ENCODE measurements at regions not wholly inside any gene's neighbourhood (a gene's known extent, or its start where the extent isn't known, plus 50 kb on each side); places are given as distances from the start of the nearest gene placed in this dataset.

GRCh38 chr2:136212426-136213378 is 94.8 kb upstream of the CXCR4 start:
- Mint-ChIP-seq H3K4me1 (ENCODE audit: low read depth) (peaks cover 76% of the 10 kb centered on the region), H3K4me3 (no peak overlapping the region), H3K36me3 (ENCODE audit: low read depth) (peaks cover 10% of the 10 kb centered on the region), H3K27me3 (no peaks in the 10 kb centered on the region), H3K27ac (peak overlapping the region; percentile 23), H3K9me3 (peaks cover 12% of the 10 kb centered on the region)

GRCh38 chr2:136211701-136212100 is 93.8 kb upstream of the CXCR4 start:
- H3K36me3 Mint-ChIP-seq (ENCODE audit: low read depth) = peaks cover 10% of the 10 kb centered on the region

GRCh38 chr2:136210822-136211221 is 92.9 kb upstream of the CXCR4 start:
- no peaks in the 10 kb centered on the region for H3K27me3 Mint-ChIP-seq
- no peak overlapping the region for H3K4me3 Mint-ChIP-seq
- no peak overlapping the region for H3K27ac Mint-ChIP-seq
- H3K36me3 Mint-ChIP-seq (ENCODE audit: low read depth) = peaks cover 10% of the 10 kb centered on the region
- H3K4me1 Mint-ChIP-seq (ENCODE audit: low read depth) = peaks cover 85% of the 10 kb centered on the region
- peaks cover 12% of the 10 kb centered on the region for H3K9me3 Mint-ChIP-seq

More at GRCh38 chr2:136211701-136212100, 93.8 kb upstream of the CXCR4 start:
- Mint-ChIP-seq H3K27ac (no peak overlapping the region), H3K4me1 (ENCODE audit: low read depth) (peaks cover 77% of the 10 kb centered on the region), H3K9me3 (peaks cover 12% of the 10 kb centered on the region), H3K27me3 (no peaks in the 10 kb centered on the region), H3K4me3 (no peak overlapping the region)

GRCh38 chr2:136210455-136210805 is 92.5 kb upstream of the CXCR4 start:
- H3K27ac Mint-ChIP-seq = no peak overlapping the region
- no peak overlapping the region for H3K4me3 Mint-ChIP-seq
- peaks cover 89% of the 10 kb centered on the region for H3K4me1 Mint-ChIP-seq (ENCODE audit: low read depth)
- peaks cover 10% of the 10 kb centered on the region for H3K36me3 Mint-ChIP-seq (ENCODE audit: low read depth)
- peaks cover 12% of the 10 kb centered on the region for H3K9me3 Mint-ChIP-seq
- no peaks in the 10 kb centered on the region for H3K27me3 Mint-ChIP-seq

- H3K27ac Mint-ChIP-seq = peak overlapping the region; percentile 14
- peaks cover 10% of the 10 kb centered on the region for H3K36me3 Mint-ChIP-seq (ENCODE audit: low read depth)
- peaks cover 91% of the 10 kb centered on the region for H3K4me1 Mint-ChIP-seq (ENCODE audit: low read depth)
- no peaks in the 10 kb centered on the region for H3K27me3 Mint-ChIP-seq
- peaks cover 12% of the 10 kb centered on the region for H3K9me3 Mint-ChIP-seq
- no peak overlapping the region for H3K4me3 Mint-ChIP-seq
Measured at GRCh38 chr2:136209561-136210454, 91.9 kb upstream of the CXCR4 start.

GRCh38 chr2:136208682-136209420 is 90.9 kb upstream of the CXCR4 start:
- H3K36me3 Mint-ChIP-seq (ENCODE audit: low read depth) = peaks cover 10% of the 10 kb centered on the region
- H3K27me3 Mint-ChIP-seq = no peaks in the 10 kb centered on the region
- no peak overlapping the region for H3K4me3 Mint-ChIP-seq
- peak overlapping the region; percentile 47 for H3K27ac Mint-ChIP-seq
- H3K4me1 Mint-ChIP-seq (ENCODE audit: low read depth) = peaks cover 81% of the 10 kb centered on the region
- H3K9me3 Mint-ChIP-seq = peaks cover 12% of the 10 kb centered on the region

GRCh38 chr2:136207665-136208064 is 89.7 kb upstream of the CXCR4 start:
- Mint-ChIP-seq H3K4me1 (ENCODE audit: low read depth) (peaks cover 69% of the 10 kb centered on the region), H3K27ac (peak overlapping the region; percentile 85), H3K4me3 (peak overlapping the region; percentile 53), H3K27me3 (no peaks in the 10 kb centered on the region), H3K9me3 (peaks cover 15% of the 10 kb centered on the region), H3K36me3 (ENCODE audit: low read depth) (peaks cover 14% of the 10 kb centered on the region)

GRCh38 chr2:136207030-136207623 is 89.2 kb upstream of the CXCR4 start:
- Mint-ChIP-seq H3K27me3 (no peaks in the 10 kb centered on the region), H3K27ac (peak overlapping the region; percentile 85), H3K9me3 (peaks cover 18% of the 10 kb centered on the region), H3K4me1 (ENCODE audit: low read depth) (peaks cover 64% of the 10 kb centered on the region), H3K4me3 (peak overlapping the region; percentile 27), H3K36me3 (ENCODE audit: low read depth) (peaks cover 15% of the 10 kb centered on the region)

GRCh38 chr2:136206613-136207012 is 88.7 kb upstream of the CXCR4 start:
- Mint-ChIP-seq H3K27me3 (no peaks in the 10 kb centered on the region), H3K4me1 (ENCODE audit: low read depth) (peaks cover 59% of the 10 kb centered on the region), H3K27ac (peak overlapping the region; percentile 85), H3K9me3 (peaks cover 18% of the 10 kb centered on the region), H3K4me3 (peak overlapping the region; percentile 27), H3K36me3 (ENCODE audit: low read depth) (peaks cover 15% of the 10 kb centered on the region)

GRCh38 chr2:136205615-136206014 is 87.7 kb upstream of the CXCR4 start:
- no peak overlapping the region for H3K4me3 Mint-ChIP-seq
- H3K27ac Mint-ChIP-seq = no peak overlapping the region
- H3K36me3 Mint-ChIP-seq (ENCODE audit: low read depth) = peaks cover 15% of the 10 kb centered on the region
- H3K9me3 Mint-ChIP-seq = peaks cover 21% of the 10 kb centered on the region
- no peaks in the 10 kb centered on the region for H3K27me3 Mint-ChIP-seq
- H3K4me1 Mint-ChIP-seq (ENCODE audit: low read depth) = peaks cover 49% of the 10 kb centered on the region

- Mint-ChIP-seq H3K4me3 (no peak overlapping the region), H3K9me3 (peaks cover 20% of the 10 kb centered on the region), H3K4me1 (ENCODE audit: low read depth) (peaks cover 43% of the 10 kb centered on the region), H3K27me3 (no peaks in the 10 kb centered on the region), H3K27ac (peak overlapping the region; percentile 59), H3K36me3 (ENCODE audit: low read depth) (peaks cover 13% of the 10 kb centered on the region)
Measured at GRCh38 chr2:136204971-136205370, 87.0 kb upstream of the CXCR4 start.

GRCh38 chr2:136195226-136195625 is 77.3 kb upstream of the CXCR4 start:
- Mint-ChIP-seq H3K27ac (no peak overlapping the region), H3K27me3 (no peaks in the 10 kb centered on the region), H3K36me3 (ENCODE audit: low read depth) (no peaks in the 10 kb centered on the region), H3K9me3 (peaks cover 20% of the 10 kb centered on the region), H3K4me3 (no peak overlapping the region), H3K4me1 (ENCODE audit: low read depth) (no peaks in the 10 kb centered on the region)

- no peaks in the 10 kb centered on the region for H3K36me3 Mint-ChIP-seq (ENCODE audit: low read depth)
- no peaks in the 10 kb centered on the region for H3K9me3 Mint-ChIP-seq
- no peak overlapping the region for H3K4me3 Mint-ChIP-seq
- H3K4me1 Mint-ChIP-seq (ENCODE audit: low read depth) = no peaks in the 10 kb centered on the region
- H3K27me3 Mint-ChIP-seq = no peaks in the 10 kb centered on the region
- H3K27ac Mint-ChIP-seq = no peak overlapping the region
Measured at GRCh38 chr2:136191041-136191440, 73.1 kb upstream of the CXCR4 start.

- H3K4me1 Mint-ChIP-seq (ENCODE audit: low read depth) = no peaks in the 10 kb centered on the region
- no peak overlapping the region for H3K4me3 Mint-ChIP-seq
- no peaks in the 10 kb centered on the region for H3K27me3 Mint-ChIP-seq
- H3K27ac Mint-ChIP-seq = no peak overlapping the region
- no peaks in the 10 kb centered on the region for H3K36me3 Mint-ChIP-seq (ENCODE audit: low read depth)
- no peaks in the 10 kb centered on the region for H3K9me3 Mint-ChIP-seq
Measured at GRCh38 chr2:136189221-136189782, 71.4 kb upstream of the CXCR4 start.
